Activated CD4-positive, alpha-beta T cell treated with anti-CD3 and anti-CD28 coated beads, Interleukin-2, amount 50 U/mL, for 16 hours (primary cell): ENCODE measurements at regions not wholly inside any gene's neighbourhood (a gene's known extent, or its start where the extent isn't known, plus 50 kb on each side); places are given as distances from the start of the nearest gene placed in this dataset.

ENCODE experiments used
- DNase-seq: peaks from one replicate; pipeline ENCODE4 v3.0.0-alpha.2; 2020

DNA sequence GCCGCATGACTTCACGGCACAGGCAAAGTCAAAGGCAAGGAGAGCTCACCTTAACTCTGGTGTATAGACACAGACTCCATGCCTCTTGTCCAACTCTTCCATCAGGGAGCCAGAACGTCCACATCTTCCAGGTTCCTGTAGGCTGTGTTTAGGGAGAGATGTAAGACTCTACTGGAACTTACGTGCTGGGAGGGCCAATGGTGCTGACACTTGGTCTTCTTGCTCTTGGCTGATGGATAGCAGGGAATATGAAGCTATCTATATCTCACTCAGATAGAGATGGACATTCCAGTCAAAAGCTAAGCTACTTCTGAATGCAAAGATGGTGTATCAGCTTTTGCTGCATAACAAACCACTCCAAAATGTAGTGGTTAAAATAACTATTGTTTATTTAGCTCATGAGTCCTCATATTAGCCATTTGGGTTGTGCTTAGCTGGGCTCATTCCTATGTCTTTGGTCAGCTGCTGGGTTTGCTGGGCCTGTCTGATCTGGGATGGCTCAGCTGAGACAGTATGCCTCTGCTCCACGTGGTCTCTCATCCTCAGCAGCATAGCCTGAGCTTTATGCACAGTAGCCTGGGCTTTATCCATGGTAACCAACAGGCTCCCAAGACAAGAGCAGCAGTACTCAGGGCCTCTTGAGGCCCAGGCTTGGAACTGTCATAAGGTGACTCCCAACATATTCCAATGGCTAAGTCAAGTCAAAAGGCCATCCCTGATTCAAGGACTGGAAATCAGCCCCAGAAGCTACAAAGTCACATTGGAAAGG is 111.6 kb downstream of the SNX5 start:
- no peak for DNase-seq

DNA sequence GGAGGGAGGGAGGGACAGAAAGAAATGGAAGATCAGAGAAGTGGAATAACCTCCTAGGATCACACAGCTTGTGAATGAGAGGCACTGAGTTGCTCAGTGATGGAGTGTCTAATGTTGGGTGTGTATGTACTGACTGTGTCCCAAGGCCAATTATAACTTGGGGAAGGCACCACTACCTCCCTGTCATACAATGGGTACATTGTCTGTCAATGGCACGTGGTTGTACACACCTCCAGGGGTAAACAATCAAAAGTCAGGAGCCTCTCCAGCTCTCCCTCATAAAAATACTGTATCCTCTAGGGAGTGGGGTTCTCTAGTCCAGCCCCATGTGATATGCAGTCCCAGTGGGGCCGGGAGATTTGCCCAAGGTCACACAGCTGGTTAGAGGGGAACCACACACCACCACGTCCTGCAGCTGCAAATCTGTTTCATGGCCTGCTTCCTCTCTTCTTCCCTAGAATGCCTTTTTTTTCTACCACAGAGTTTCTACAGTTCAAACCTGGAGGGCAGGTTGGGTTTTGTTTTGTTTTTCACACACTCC is 112.5 kb downstream of the SNX5 start:
- no peak for DNase-seq

GRCh38 chr20:17854307-17854903 is 114.2 kb downstream of the SNX5 start:
- no peak for DNase-seq

- DNase-seq: no peak
These were observed 116.3 kb downstream of the SNX5 start for GRCh38 chr20:17852323-17852722.

DNA sequence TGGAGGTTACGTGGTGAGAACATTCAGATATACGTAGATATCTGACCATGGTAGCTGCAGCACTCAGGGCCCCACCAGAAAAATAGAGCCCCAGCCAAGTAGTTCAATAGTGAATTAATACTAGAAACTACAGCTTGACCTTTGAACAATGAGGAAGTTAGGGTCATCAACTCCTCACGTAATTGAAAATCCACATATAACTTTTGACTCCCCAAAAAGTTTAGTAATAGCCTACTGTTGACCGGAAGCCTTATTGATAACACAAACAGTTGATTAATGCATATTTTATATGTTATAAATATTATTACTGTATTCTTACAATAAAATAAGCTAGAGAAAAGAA is 117.9 kb downstream of the SNX5 start:
- no peak for DNase-seq

DNA sequence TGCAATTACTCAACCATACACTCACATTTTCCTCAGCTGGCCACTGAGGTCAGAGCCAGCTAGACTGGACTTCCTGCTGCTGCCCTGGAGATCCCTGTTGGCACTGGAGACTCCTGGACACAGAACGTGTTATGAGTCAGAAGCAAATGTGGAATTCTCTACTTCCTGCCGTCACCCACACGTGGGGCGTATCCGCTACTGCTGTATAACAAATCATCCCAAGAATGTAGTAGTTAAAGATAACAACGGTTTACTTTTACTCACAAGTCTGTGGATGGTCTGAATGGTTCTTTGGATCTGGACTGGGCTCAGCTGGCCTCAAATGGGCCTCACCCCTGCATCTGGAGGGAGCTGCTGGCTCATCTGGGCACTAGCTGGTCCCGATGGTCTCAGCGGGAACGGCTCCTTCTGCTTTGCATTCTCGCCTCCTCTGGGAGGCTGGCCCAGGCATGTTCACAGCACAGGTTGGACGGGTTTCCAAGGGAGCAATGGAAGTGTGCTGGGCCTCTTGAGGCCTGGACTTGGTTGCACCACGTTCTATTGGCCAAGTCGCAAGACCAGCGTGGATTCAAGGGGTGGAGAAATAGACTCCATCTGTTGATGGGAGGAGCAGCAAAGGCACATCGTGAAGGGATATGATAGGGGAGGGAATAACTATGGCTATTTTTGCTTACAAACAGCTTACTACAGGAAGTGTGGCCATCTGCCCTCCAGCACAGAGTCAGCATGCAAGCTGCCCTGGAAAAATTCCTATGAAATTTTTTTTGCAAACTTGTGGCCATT is 118.5 kb downstream of the SNX5 start:
- no peak for DNase-seq

DNA sequence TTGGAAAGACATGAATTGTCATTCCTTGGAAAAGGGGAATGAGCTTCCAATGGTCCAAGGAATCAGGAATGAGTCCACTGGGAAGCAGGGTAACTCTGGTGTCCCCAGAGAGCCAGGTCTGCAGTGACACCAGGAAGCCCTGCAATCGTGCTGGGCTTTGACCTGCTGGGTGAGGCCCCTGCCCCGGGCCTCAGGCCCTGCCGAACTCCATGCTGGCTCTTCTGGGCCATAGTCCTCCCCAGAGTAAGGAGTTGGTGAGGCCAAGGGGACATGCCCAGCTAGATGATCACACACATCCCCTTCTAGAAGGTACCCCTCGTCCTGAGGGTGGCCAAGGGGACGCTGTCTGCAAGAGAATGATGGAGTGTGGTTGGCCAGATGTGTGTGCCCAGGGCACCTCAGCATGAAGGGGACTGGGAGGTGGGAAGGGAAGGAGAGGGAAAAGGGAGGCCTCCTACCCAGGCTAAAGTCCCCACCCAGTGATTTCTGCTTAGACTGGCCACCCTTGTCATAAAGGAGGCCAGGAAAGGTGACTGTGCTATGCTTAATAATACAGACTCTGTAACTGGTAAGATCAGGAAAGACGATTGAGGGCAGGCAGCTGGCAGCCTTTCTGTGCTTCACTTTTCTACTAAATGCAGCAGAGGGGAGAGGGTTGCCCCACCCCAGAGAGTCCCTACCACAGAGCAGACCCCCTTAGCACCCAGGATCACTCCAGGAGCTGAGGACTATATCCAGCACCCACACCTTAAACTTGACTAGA is 119.3 kb downstream of the SNX5 start:
- no peak for DNase-seq

DNA sequence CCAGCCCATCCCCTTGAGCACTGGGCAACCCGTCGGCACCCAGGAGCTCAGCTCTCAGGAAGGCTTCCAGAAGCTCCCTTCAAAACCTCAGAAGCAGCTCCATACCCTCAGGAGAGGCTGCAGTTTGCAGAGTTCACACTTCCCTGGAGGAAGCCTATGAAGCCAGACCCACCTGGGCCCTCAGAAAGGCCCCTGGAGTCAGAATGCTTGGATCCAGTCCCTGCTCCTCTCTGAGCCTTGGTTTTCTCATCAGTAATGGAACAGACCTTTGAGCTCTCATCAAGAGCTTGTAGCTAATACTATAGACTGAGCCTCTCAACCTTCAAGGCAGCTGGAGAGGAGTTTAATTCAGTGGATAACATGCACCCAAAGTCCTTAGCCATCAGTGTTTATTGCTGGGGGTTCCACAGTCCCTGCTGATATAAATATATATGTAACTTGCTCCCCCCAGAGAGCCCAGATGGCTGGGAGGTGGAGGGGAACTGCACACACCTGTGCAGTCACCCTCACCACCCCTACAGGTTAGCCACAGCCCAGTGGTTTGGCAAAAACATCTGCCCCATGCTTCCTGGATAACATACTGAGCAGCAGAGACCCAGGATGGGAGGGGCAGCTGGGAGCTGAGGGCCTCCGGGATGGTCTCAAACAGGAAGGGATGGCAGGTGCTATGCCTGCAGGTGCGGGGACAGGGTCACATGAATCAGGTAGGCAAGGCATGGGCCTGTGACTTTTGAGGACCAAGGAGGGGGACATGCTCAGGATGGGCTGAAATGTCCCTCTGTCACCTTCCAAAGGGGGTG is 120.1 kb downstream of the SNX5 start:
- DNase-seq: no peak

DNA sequence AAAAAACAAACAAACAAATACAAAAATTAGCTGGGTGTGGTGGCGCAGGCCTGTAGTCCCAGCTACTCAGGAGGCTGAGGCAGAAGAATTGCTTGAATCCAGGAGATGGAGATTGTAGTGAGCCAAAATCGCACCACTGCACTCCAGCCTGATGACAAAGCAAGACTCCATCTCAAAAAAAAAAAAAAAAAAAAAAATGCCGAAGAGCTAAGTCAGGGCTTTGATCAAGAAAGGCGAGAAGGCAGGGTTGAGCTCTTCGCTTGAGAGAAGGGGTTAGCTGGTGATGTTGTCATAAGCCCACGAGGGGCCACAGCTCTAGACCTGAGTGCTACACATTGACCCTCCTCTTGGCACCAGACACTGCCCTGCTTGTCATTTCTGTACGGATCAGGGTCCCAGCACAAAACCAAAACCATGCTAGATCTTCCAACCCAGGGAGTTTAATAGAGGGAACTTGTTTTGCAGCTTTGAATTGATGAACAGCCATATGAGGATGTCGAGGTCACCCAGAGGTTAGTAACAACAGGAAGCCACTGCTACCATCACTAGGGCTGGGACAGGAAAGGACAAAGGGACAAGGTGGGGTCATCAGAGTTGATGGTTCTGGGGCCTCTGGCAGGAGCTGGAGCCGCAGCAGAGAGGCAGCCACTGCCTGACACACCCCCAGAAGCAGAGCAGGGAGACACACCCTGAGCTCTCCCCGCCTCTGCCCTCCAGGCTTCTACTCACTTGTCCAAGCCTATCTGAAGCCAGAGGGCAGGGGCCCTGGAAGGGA is 122.7 kb downstream of the SNX5 start:
- DNase-seq: no peak

DNA sequence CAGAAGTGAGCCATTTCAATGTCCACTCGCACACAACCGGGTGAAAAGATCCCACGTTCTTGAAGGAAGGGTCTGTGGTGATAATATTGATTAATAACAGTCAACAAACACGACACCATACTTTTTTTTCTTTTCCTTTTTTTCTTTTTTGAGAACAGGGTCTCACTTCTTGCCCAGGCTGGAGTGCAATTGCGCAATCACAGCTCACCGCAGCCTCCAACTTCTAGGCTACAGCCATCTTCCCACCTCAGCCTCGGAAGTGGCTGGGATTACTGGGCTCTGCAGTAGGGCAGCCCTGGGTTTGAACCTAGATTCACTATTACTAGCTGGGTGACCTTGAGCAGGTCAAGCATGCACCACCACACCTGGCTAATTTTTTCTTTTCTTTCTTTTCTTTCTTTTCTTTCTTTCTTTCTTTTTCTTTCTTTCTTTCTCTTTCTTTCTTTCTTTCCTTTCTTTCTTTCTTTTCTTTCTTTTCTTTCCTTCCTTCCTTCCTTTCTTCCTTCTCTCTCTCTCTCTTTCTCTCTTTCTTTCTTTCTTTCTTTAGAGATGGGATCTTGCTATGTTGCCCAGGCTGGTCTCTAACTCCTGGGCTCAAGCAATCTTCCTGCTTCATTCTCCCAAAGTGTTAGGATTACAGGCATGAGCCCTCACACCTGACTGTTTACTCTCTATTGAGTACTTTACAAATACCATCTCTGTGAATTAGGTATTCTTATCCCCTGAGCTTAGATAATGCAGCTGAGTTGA is 123.9 kb downstream of the SNX5 start:
- DNase-seq: no peak

DNA sequence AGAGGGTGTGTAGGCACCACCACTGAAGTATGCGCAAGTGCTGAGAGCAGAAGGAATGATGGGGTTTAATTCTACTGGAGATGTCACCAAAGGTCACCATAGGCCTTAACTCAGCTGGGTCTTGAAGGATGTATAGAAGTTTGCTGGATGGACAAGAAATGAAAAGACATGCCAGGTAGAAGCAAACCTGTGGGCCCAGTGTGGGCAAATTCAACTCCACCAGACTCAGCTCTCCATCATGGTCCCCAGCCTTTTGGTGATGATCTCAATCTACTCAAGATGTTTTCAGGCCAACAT is 124.5 kb downstream of the SNX5 start:
- no peak for DNase-seq

GRCh38 chr20:17843246-17844132 is 125.1 kb downstream of the SNX5 start:
- DNase-seq: no peak

GRCh38 chr20:17841751-17842215 is 126.8 kb downstream of the SNX5 start:
- no peak for DNase-seq

- no peak for DNase-seq
These were observed 128.2 kb downstream of the SNX5 start for GRCh38 chr20:17840423-17840822.

DNA sequence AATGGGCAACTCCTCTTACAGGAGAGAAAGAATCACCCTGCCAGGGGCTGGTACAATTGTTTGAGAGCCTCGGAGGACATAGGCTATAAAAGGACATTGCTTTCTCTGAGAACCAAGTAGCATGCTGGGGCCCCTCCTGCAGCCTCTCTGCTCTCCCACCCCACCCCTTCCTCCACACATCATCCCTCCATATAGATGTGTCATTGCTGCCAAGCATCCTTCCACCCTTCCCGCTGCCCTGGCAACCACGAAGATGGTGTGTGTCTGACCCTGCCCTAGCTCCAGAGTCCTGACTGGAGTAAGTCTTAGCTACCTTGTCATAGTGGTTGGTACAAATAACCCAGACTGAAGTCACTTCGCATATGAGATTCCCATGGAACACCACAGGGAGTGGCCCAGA is 129.7 kb downstream of the SNX5 start:
- no peak for DNase-seq

DNA sequence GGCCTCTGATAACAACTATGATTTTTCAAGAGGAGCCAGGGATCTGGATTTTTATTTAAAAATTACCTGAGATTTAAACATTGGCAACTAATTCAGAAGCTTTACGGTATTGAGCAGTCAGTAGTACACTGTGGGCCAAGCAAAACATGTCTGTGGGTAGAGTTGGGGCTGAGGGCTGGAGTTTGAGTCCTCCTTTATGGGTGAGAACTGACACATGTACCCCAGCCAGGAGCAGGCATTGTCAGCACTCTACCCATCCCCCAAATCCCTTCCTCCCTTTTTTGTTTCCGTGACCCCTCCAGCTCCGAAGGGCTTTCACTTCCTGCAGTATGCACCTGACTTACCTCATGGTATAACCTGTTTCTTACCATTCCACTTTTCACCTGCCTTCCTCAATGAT is 131.4 kb downstream of the SNX5 start:
- DNase-seq: no peak

GRCh38 chr20:17836303-17836861 is 132.2 kb downstream of the SNX5 start:
- DNase-seq: no peak

DNA sequence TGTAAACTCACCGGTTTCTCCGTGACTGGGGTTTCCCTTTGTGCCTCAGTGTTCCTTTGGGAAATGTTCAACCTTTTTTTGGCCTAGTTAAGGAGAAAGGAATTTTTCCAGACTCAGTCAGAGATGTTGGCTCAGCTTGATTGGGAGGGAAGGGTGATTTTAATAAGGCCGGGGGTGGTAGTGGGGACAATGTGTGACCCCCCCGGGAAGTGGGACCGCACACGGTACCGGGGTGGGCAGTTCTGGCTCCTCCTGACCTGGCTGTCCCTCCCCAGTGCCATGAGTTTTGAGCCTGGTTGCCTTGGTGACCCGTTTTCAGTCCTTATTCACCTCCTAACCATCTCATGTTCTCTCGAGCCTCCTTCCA is 132.7 kb downstream of the SNX5 start:
- no peak for DNase-seq

- no peak for DNase-seq
These were observed 133.2 kb downstream of the SNX5 start for GRCh38 chr20:17835240-17835933.
